C4-2B (cell line): ENCODE measurements at regions not wholly inside any gene's neighbourhood (a gene's known extent, or its start where the extent isn't known, plus 50 kb on each side); places are given as distances from the start of the nearest gene placed in this dataset.

Experiments used
- CTCF ChIP-seq: fragments of 450-650 bp; conservative IDR thresholded peaks from 2 replicates; pipeline ENCODE4 v1.5.1; 2017; ENCODE audit warnings: mild to moderate bottlenecking
- ZFX ChIP-seq: fragments of 450-650 bp; IDR thresholded peaks from 2 replicates; pipeline ENCODE4 v1.6.1; 2017

GRCh38 chr1:191618181-191618580 is 540.1 kb upstream of the RGS18 start:
- TF ChIP-seq CTCF (no peak), ZFX (no peak)
